ENCODE measurements at regions not wholly inside any gene's neighbourhood (a gene's known extent, or its start where the extent isn't known, plus 50 kb on each side); places are given as distances from the start of the nearest gene placed in this dataset.

- TF ChIP-seq EZH2phosphoT487 (IDR thresholded peaks at IDR 0.05; ENCODE audit: insufficient read depth, low read depth) (no peak), EZH2 (IDR thresholded peaks at IDR 0.05; ENCODE audit: insufficient read depth, poor library complexity, severe bottlenecking) (no peak)
Observed at GRCh38 chr4:100009490-100009889, 59.4 kb upstream of the H2AZ1 start.
